ENCODE measurements at regions not wholly inside any gene's neighbourhood (a gene's known extent, or its start where the extent isn't known, plus 50 kb on each side); places are given as distances from the start of the nearest gene placed in this dataset.

- TF ChIP-seq CTCF (IDR thresholded peaks at IDR 0.05), result no peak
- no peak for TF ChIP-seq POLR2A (IDR thresholded peaks at IDR 0.05)
Measured at GRCh38 chr13:44107357-44108121, 227.8 kb downstream of the LACC1 start.

Data from uterus (tissue), 2 donors.